ENCODE measurements at regions not wholly inside any gene's neighbourhood (a gene's known extent, or its start where the extent isn't known, plus 50 kb on each side); places are given as distances from the start of the nearest gene placed in this dataset.

DNA sequence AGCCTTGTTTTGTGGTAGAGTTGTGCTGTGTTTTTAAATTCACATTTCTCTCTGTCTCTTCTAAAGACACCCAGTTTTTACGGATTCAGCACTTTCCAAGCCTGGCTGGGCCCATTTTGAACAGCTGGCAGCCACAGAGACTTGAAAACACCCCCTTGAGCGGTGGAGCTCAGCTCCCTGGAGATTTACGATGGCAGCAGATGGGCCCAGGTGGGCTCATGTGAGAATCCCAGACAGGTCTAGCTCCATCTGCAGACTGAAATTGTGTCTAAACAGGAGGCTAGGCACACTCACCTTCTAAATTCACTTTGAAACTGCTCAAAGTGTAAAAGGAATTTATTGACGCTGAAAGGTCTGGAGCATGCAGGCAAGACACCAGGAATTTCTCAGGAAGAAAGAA lies 232.0 kb upstream of the HES1 start:
- ChIA-PET POLR2A (ENCODE audit: partially characterized antibody) (no interaction called here), CTCF (ENCODE audit: partially characterized antibody) (interaction anchor here (0.9 kb wide), 1 partner anchor 67 kb away, joined by 3 read pairs; no protein-coding TSS in a partner anchor)
- Mint-ChIP-seq H3K4me1 (no peaks in the 10 kb centered on the region), H3K36me3 (no peaks in the 10 kb centered on the region), H3K27ac (no peak overlapping the region), H3K27me3 (peaks cover 2 to 3% of the 10 kb centered on the region in 2 donors), H3K4me3 (no peak overlapping the region), H3K9me3 (peaks cover 0 to 12% (median 2%) of the 10 kb centered on the region in 8 donors)
- Histone ChIP-seq H3K4me1 (ENCODE audit: insufficient read depth, low read length) (no peaks in the 10 kb centered on the region), H3K27ac (ENCODE audit: low read depth, low read length) (no peak overlapping the region), H3K4me3 (ENCODE audit: low read length in 2 of 2) (no peak overlapping the region), H3K36me3 (ENCODE audit: insufficient read depth, low read length) (no peaks in the 10 kb centered on the region), H3K27me3 (ENCODE audit: insufficient read depth, low read length) (no peaks in the 10 kb centered on the region), H3K9me3 (ENCODE audit: control insufficient read depth in 1 of 2, low read length in 2 of 2) (no peaks in the 10 kb centered on the region)
- DNase-seq: no peak
- intact Hi-C loops (cut with micrococcal nuclease): no loop called here

DNA sequence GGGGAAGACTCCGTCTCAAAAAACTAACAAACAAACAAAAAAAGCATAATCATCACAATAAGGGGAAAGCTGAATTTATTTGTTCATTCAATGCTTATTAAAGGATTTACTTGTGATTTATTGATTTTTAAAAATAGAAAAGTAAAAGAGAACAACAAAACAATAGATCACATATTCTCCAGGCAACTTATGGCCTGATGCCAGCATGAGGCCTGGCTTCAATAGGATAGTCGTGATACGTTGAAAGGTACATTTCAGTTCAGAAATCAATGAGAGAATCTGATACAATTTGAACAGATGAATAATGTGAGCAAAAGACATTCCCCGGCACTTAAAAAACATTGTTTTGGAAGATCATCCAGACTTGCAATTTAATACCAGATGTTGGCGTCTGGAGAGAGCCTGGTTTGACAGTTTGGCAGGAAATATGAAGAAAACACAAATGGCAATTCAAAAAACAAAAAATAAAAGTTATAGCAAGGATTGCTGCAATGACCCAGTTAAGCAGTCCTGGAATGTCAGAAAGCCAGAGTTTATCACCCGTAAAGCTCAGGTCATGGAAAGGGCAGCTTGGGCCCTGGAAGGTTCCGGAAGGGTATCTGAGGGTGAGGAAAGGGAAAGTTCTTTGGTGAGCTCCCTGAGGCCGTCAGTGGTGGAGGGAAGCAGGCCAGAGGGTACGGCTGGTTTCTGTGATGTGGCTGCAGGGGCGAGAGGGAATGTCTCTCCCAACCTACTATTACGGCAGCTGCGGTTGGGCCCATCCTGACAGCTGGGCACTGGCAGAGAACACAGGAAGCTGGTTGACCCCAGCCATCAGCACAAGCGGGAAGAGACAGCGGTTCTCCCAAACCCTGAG lies 230.2 kb upstream of the HES1 start:
- Mint-ChIP-seq H3K4me1 (peaks cover 0 to 5% (median under 1%) of the 10 kb centered on the region in 4 donors), H3K4me3 (no peak overlapping the region), H3K36me3 (no peaks in the 10 kb centered on the region), H3K27me3 (peaks cover 2 to 3% of the 10 kb centered on the region in 2 donors), H3K27ac (no peak overlapping the region), H3K9me3 (peaks cover 0 to 10% (median 2%) of the 10 kb centered on the region in 8 donors)
- intact Hi-C loops (cut with micrococcal nuclease): no loop called here
- Histone ChIP-seq H3K4me1 (ENCODE audit: insufficient read depth, low read length) (peaks cover 5% of the 10 kb centered on the region), H3K4me3 (ENCODE audit: low read length in 2 of 2) (no peak overlapping the region), H3K27ac (ENCODE audit: low read depth, low read length) (no peak overlapping the region), H3K9me3 (ENCODE audit: control insufficient read depth in 1 of 2, low read length in 2 of 2) (no peaks in the 10 kb centered on the region), H3K27me3 (ENCODE audit: insufficient read depth, low read length) (no peaks in the 10 kb centered on the region), H3K36me3 (ENCODE audit: insufficient read depth, low read length) (no peaks in the 10 kb centered on the region)
- DNase-seq: no peak
- ChIA-PET CTCF (ENCODE audit: partially characterized antibody) (interaction anchor here (0.8 kb wide), 1 partner anchor 64 kb away, joined by 3 read pairs; no protein-coding TSS in a partner anchor), POLR2A (ENCODE audit: partially characterized antibody) (no interaction called here)

DNA sequence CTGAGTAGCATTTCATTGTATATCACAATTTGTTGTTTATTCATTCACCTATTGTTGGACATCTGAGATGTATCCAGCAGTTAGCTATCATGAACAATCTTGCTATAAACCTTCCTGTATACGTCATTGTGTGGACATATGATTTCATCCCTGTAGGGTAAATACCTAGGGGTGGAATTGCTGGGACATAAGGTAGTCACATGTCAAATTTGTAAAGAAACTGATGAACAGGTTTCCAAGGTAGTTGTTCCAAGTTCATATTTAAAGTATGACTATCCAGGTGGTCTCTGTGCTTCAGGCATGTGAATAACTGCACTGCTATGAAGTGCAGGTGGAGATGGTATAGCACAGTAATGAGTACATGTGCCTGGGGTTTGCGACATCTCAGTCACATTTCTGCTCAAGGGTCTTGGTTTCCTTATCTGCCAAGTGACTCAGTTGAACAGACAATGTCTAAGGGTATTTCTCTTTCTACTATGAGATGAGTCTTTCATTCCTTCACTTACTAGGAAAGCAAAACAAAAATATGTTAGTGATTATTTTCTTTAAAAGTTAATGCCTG lies 229.0 kb upstream of the HES1 start:
- Mint-ChIP-seq H3K27me3 (peaks cover 2 to 3% of the 10 kb centered on the region in 2 donors), H3K4me1 (peaks cover 3 to 12% (median 5%) of the 10 kb centered on the region in 4 donors), H3K27ac (no peak overlapping the region), H3K9me3 (peaks cover 0 to 8% (median 2%) of the 10 kb centered on the region in 8 donors), H3K4me3 (no peak overlapping the region), H3K36me3 (no peaks in the 10 kb centered on the region)
- H3K36me3 ChIP-seq (ENCODE audit: insufficient read depth, low read length): no peaks in the 10 kb centered on the region
- intact Hi-C loops (cut with micrococcal nuclease): no loop called here
- peaks cover 17% of the 10 kb centered on the region for H3K4me1 ChIP-seq (ENCODE audit: insufficient read depth, low read length)
- no peak for DNase-seq
- H3K27me3 ChIP-seq (ENCODE audit: insufficient read depth, low read length): no peaks in the 10 kb centered on the region
- no peak overlapping the region for H3K27ac ChIP-seq (ENCODE audit: low read depth, low read length)
- H3K4me3 ChIP-seq (ENCODE audit: low read length in 2 of 2): no peak overlapping the region
- ChIA-PET POLR2A (ENCODE audit: partially characterized antibody) (no interaction called here), CTCF (ENCODE audit: partially characterized antibody) (no interaction called here)
- H3K9me3 ChIP-seq (ENCODE audit: control insufficient read depth in 1 of 2, low read length in 2 of 2): no peaks in the 10 kb centered on the region

- H3K4me1 ChIP-seq (ENCODE audit: insufficient read depth, low read length): peaks cover 20% of the 10 kb centered on the region
- Mint-ChIP-seq H3K27ac (no peak overlapping the region), H3K4me3 (no peak overlapping the region), H3K36me3 (no peaks in the 10 kb centered on the region), H3K27me3 (peaks cover under 1 to 1% of the 10 kb centered on the region in 2 donors), H3K4me1 (peaks cover 4 to 16% (median 6%) of the 10 kb centered on the region in 4 donors), H3K9me3 (peaks cover 0 to 8% (median 2%) of the 10 kb centered on the region in 8 donors)
- CTCF ChIA-PET (ENCODE audit: partially characterized antibody): no interaction called here
- no peaks in the 10 kb centered on the region for H3K27me3 ChIP-seq (ENCODE audit: insufficient read depth, low read length)
- DNase-seq: no peak
- H3K27ac ChIP-seq (ENCODE audit: low read depth, low read length): no peak overlapping the region
- intact Hi-C loops (cut with micrococcal nuclease): no loop called here
- POLR2A ChIA-PET (ENCODE audit: partially characterized antibody): no interaction called here
- no peaks in the 10 kb centered on the region for H3K9me3 ChIP-seq (ENCODE audit: control insufficient read depth in 1 of 2, low read length in 2 of 2)
- H3K36me3 ChIP-seq (ENCODE audit: insufficient read depth, low read length): no peaks in the 10 kb centered on the region
- H3K4me3 ChIP-seq (ENCODE audit: low read length in 2 of 2): no peak overlapping the region
These were observed 227.7 kb upstream of the HES1 start for GRCh38 chr3:193908181-193908744.

DNA sequence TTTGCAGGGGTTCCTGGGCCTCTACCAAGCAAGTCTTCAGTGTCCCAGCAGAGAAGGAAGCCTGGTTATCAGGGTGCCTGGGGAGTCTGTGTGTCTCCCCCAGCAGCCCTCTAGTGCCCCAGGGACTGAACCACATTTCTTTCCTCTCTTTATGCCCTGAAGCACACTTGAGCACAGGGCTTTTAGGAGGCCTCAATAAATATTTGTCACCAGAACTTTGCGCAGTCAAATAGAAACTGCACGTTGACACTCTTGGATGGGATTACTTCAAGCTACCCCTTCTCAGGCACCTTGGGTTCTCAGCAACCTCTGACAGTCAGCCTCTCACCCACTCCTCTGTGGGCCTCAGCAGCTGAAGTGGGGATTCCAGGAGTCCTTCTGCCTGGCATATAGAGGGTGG lies 226.6 kb upstream of the HES1 start:
- intact Hi-C loops (cut with micrococcal nuclease): no loop called here
- Histone ChIP-seq H3K27ac (ENCODE audit: low read depth, low read length) (no peak overlapping the region), H3K9me3 (ENCODE audit: control insufficient read depth in 1 of 2, low read length in 2 of 2) (no peaks in the 10 kb centered on the region), H3K4me1 (ENCODE audit: insufficient read depth, low read length) (peaks cover 20% of the 10 kb centered on the region), H3K4me3 (ENCODE audit: low read length in 2 of 2) (no peak overlapping the region), H3K36me3 (ENCODE audit: insufficient read depth, low read length) (no peaks in the 10 kb centered on the region), H3K27me3 (ENCODE audit: insufficient read depth, low read length) (no peaks in the 10 kb centered on the region)
- Mint-ChIP-seq H3K4me3 (no peak overlapping the region), H3K27ac (no peak overlapping the region), H3K36me3 (no peaks in the 10 kb centered on the region), H3K4me1 (peaks cover 4 to 16% (median 6%) of the 10 kb centered on the region in 4 donors), H3K27me3 (no peaks in the 10 kb centered on the region), H3K9me3 (peaks cover 0 to 7% (median 2%) of the 10 kb centered on the region in 8 donors)
- POLR2A ChIA-PET (ENCODE audit: partially characterized antibody): no interaction called here
- DNase-seq: no peak
- CTCF ChIA-PET (ENCODE audit: partially characterized antibody): no interaction called here

- intact Hi-C loops (cut with micrococcal nuclease): no loop called here
- peaks cover 4 to 16% (median 6%) of the 10 kb centered on the region in 4 donors for H3K4me1 Mint-ChIP-seq
- CTCF ChIA-PET (ENCODE audit: partially characterized antibody): no interaction called here
These were observed 225.6 kb upstream of the HES1 start for GRCh38 chr3:193910310-193910709.

More at GRCh38 chr3:193910310-193910709, 225.6 kb upstream of the HES1 start:
- no peak overlapping the region for H3K4me3 ChIP-seq (ENCODE audit: low read length in 2 of 2)
- H3K27me3 ChIP-seq (ENCODE audit: insufficient read depth, low read length): no peaks in the 10 kb centered on the region
- H3K9me3 Mint-ChIP-seq: peaks cover 0 to 7% (median 2%) of the 10 kb centered on the region in 8 donors
- H3K4me1 ChIP-seq (ENCODE audit: insufficient read depth, low read length): peaks cover 20% of the 10 kb centered on the region
- no peaks in the 10 kb centered on the region for H3K27me3 Mint-ChIP-seq
- H3K36me3 ChIP-seq (ENCODE audit: insufficient read depth, low read length): no peaks in the 10 kb centered on the region
- H3K9me3 ChIP-seq (ENCODE audit: control insufficient read depth in 1 of 2, low read length in 2 of 2): no peaks in the 10 kb centered on the region
- no peak for DNase-seq
- no peaks in the 10 kb centered on the region for H3K36me3 Mint-ChIP-seq
- POLR2A ChIA-PET (ENCODE audit: partially characterized antibody): no interaction called here
- H3K4me3 Mint-ChIP-seq: no peak overlapping the region
- H3K27ac ChIP-seq (ENCODE audit: low read depth, low read length): no peak overlapping the region
- no peak overlapping the region for H3K27ac Mint-ChIP-seq

Measured in CD4-positive, alpha-beta memory T cell (primary cell).